ENCODE measurements at regions not wholly inside any gene's neighbourhood (a gene's known extent, or its start where the extent isn't known, plus 50 kb on each side); places are given as distances from the start of the nearest gene placed in this dataset.

DNA sequence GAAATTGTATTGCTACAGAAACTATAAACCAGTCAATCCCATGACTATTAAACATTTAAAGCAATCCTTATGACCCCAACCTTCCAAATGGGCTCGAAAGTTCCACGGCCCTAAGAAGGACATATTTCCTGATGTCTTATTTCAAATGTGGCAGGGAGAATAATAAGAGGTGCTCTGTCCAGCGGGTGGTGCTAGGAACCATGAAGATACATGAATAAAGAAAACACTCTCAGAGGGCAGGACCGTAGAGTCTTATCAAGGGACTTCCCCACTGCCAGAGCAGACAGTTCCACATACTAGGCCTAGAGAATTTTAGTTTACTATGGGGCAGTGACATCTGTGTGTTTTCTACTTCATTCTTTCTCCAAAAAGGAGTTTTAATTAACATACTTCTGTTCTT, 187.1 kb upstream of the PIK3C3 start:
- WGBS = 50% methylated on average over 4 of the region's 4 CpGs
- Histone ChIP-seq H3K27ac (ENCODE audit: low read depth in 1 of 2, low read length in 2 of 2) (no peak overlapping the region), H3K36me3 (ENCODE audit: control insufficient read depth in 4 of 4, insufficient read depth in 3 of 4, low read depth in 1 of 4, low read length in 3 of 4) (no peaks in the 10 kb centered on the region), H3K9ac (ENCODE audit: low read depth in 1 of 2, low read length in 2 of 2) (no peak overlapping the region), H3K27me3 (ENCODE audit: control insufficient read depth in 4 of 4, insufficient read depth in 4 of 4, low read length in 3 of 4) (no peaks in the 10 kb centered on the region), H3K9me3 (ENCODE audit: control insufficient read depth in 4 of 4, low read length in 3 of 4) (no peaks in the 10 kb centered on the region), H3K4me1 (ENCODE audit: control insufficient read depth in 4 of 4, insufficient read depth in 4 of 4, low read length in 3 of 4) (no peaks in the 10 kb centered on the region), H3K4me3 (ENCODE audit: low read depth in 1 of 3, low read length in 3 of 3) (no peak overlapping the region)
- TF ChIP-seq, protein P1, sequence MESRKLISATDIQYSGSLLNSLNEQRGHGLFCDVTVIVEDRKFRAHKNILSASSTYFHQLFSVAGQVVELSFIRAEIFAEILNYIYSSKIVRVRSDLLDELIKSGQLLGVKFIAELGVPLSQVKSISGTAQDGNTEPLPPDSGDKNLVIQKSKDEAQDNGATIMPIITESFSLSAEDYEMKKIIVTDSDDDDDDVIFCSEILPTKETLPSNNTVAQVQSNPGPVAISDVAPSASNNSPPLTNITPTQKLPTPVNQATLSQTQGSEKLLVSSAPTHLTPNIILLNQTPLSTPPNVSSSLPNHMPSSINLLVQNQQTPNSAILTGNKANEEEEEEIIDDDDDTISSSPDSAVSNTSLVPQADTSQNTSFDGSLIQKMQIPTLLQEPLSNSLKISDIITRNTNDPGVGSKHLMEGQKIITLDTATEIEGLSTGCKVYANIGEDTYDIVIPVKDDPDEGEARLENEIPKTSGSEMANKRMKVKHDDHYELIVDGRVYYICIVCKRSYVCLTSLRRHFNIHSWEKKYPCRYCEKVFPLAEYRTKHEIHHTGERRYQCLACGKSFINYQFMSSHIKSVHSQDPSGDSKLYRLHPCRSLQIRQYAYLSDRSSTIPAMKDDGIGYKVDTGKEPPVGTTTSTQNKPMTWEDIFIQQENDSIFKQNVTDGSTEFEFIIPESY (IDR thresholded peaks at IDR 0.05) = no peak
- TF ChIP-seq, protein P2, sequence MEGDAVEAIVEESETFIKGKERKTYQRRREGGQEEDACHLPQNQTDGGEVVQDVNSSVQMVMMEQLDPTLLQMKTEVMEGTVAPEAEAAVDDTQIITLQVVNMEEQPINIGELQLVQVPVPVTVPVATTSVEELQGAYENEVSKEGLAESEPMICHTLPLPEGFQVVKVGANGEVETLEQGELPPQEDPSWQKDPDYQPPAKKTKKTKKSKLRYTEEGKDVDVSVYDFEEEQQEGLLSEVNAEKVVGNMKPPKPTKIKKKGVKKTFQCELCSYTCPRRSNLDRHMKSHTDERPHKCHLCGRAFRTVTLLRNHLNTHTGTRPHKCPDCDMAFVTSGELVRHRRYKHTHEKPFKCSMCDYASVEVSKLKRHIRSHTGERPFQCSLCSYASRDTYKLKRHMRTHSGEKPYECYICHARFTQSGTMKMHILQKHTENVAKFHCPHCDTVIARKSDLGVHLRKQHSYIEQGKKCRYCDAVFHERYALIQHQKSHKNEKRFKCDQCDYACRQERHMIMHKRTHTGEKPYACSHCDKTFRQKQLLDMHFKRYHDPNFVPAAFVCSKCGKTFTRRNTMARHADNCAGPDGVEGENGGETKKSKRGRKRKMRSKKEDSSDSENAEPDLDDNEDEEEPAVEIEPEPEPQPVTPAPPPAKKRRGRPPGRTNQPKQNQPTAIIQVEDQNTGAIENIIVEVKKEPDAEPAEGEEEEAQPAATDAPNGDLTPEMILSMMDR (IDR thresholded peaks at IDR 0.05; ENCODE audit: low read depth, low read length, missing input control) = no peak
- TF ChIP-seq EGR1 (IDR thresholded peaks at IDR 0.05; ENCODE audit: low read depth in 2 of 2) = no peak
- TF ChIP-seq GABPA (IDR thresholded peaks at IDR 0.05 in 1 of 2, conservative IDR thresholded peaks at IDR 0.05 in 1 of 2) = no peak
- no peak for TF ChIP-seq HNF4G (IDR thresholded peaks at IDR 0.05)
- TF ChIP-seq, protein P3, sequence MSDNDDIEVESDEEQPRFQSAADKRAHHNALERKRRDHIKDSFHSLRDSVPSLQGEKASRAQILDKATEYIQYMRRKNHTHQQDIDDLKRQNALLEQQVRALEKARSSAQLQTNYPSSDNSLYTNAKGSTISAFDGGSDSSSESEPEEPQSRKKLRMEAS (IDR thresholded peaks at IDR 0.05) = no peak
- TF ChIP-seq SP1 (IDR thresholded peaks at IDR 0.05) = no peak
- no peak for TF ChIP-seq FOXA2 (IDR thresholded peaks at IDR 0.05)
- no peak for TF ChIP-seq RAD21 (IDR thresholded peaks at IDR 0.05)
- no peak for TF ChIP-seq YY1 (IDR thresholded peaks at IDR 0.05)
- no peak for TF ChIP-seq TAF1 (conservative IDR thresholded peaks at IDR 0.05)
- no peak for TF ChIP-seq JUND (IDR thresholded peaks at IDR 0.05)
- TF ChIP-seq HNF4A (conservative IDR thresholded peaks at IDR 0.05) = no peak
- TF ChIP-seq, protein P4, sequence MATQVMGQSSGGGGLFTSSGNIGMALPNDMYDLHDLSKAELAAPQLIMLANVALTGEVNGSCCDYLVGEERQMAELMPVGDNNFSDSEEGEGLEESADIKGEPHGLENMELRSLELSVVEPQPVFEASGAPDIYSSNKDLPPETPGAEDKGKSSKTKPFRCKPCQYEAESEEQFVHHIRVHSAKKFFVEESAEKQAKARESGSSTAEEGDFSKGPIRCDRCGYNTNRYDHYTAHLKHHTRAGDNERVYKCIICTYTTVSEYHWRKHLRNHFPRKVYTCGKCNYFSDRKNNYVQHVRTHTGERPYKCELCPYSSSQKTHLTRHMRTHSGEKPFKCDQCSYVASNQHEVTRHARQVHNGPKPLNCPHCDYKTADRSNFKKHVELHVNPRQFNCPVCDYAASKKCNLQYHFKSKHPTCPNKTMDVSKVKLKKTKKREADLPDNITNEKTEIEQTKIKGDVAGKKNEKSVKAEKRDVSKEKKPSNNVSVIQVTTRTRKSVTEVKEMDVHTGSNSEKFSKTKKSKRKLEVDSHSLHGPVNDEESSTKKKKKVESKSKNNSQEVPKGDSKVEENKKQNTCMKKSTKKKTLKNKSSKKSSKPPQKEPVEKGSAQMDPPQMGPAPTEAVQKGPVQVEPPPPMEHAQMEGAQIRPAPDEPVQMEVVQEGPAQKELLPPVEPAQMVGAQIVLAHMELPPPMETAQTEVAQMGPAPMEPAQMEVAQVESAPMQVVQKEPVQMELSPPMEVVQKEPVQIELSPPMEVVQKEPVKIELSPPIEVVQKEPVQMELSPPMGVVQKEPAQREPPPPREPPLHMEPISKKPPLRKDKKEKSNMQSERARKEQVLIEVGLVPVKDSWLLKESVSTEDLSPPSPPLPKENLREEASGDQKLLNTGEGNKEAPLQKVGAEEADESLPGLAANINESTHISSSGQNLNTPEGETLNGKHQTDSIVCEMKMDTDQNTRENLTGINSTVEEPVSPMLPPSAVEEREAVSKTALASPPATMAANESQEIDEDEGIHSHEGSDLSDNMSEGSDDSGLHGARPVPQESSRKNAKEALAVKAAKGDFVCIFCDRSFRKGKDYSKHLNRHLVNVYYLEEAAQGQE (IDR thresholded peaks at IDR 0.05) = no peak
- DNase-seq (ENCODE audit: low spot score) = no peak

DNA sequence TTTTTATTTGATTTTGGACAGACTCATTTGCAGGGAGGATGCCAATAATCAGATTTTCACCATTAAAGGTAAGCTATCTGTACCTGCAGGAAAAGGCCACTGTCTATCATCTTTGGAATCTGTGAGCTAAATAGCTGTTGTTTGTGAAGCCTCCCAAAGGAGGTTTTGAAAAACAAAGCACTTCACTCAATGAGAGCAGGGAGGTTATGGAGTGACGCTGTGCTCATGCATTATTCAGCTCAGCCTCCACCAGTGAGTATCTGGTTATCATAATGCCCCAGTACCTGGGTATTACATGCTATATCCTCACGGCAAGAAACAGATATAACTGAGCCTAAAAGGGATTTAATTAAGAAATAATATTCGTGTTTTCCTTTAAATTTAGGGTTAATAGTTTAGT, 189.6 kb upstream of the PIK3C3 start:
- H3K27ac ChIP-seq (ENCODE audit: low read depth in 1 of 2, low read length in 2 of 2) = no peak overlapping the region
- WGBS = 57% methylated on average over 3 of the region's 3 CpGs
- H3K27me3 ChIP-seq (ENCODE audit: control insufficient read depth in 4 of 4, insufficient read depth in 4 of 4, low read length in 3 of 4) = no peaks in the 10 kb centered on the region
- no peak overlapping the region for H3K9ac ChIP-seq (ENCODE audit: low read depth in 1 of 2, low read length in 2 of 2)
- no peak overlapping the region for H3K4me3 ChIP-seq (ENCODE audit: low read depth in 1 of 3, low read length in 3 of 3)
- no peak for TF ChIP-seq SP1 (IDR thresholded peaks at IDR 0.05)
- TF ChIP-seq, protein P1 (IDR thresholded peaks at IDR 0.05) = no peak
- TF ChIP-seq TAF1 (conservative IDR thresholded peaks at IDR 0.05) = no peak
- TF ChIP-seq, protein P3 (IDR thresholded peaks at IDR 0.05) = no peak
- TF ChIP-seq YY1 (IDR thresholded peaks at IDR 0.05) = no peak
- TF ChIP-seq, protein P2 (IDR thresholded peaks at IDR 0.05; ENCODE audit: low read depth, low read length, missing input control) = no peak
- TF ChIP-seq HNF4G (IDR thresholded peaks at IDR 0.05) = no peak
- no peak for TF ChIP-seq EGR1 (IDR thresholded peaks at IDR 0.05; ENCODE audit: low read depth in 2 of 2)
- TF ChIP-seq JUND (IDR thresholded peaks at IDR 0.05) = no peak
- TF ChIP-seq FOXA1 (IDR thresholded peaks at IDR 0.05) = no peak
- TF ChIP-seq FOXA2 (IDR thresholded peaks at IDR 0.05) = no peak
- H3K4me1 ChIP-seq (ENCODE audit: control insufficient read depth in 4 of 4, insufficient read depth in 4 of 4, low read length in 3 of 4) = no peaks in the 10 kb centered on the region
- no peaks in the 10 kb centered on the region for H3K9me3 ChIP-seq (ENCODE audit: control insufficient read depth in 4 of 4, low read length in 3 of 4)
- no peak for DNase-seq (ENCODE audit: low spot score)
- no peaks in the 10 kb centered on the region for H3K36me3 ChIP-seq (ENCODE audit: control insufficient read depth in 4 of 4, insufficient read depth in 3 of 4, low read depth in 1 of 4, low read length in 3 of 4)

Data from liver (tissue), 8 donors.